Brain microvascular endothelial cell (primary cell): ENCODE measurements at regions not wholly inside any gene's neighbourhood (a gene's known extent, or its start where the extent isn't known, plus 50 kb on each side); places are given as distances from the start of the nearest gene placed in this dataset.
"Not testable (repeated sequence)": the region's sequence is repeated elsewhere in the genome, so short reads cannot be mapped to it uniquely, and the experiment has no call there.

ENCODE experiments used
- DNase-seq: peaks from one replicate; pipeline ENCODE4 v3.0.0-alpha.2; 2020
- H3K27ac ChIP-seq: fragments of 250-450 bp; sonication (Bioruptor Pico); 2 replicates; pipeline ENCODE4 v1.5.1; 2020; ENCODE audit warnings: mild to moderate bottlenecking, moderate library complexity
- H3K27me3 ChIP-seq: fragments of 250-450 bp; sonication (Bioruptor Pico); replicated peaks from 2 replicates; pipeline ENCODE4 v1.5.1; 2020; ENCODE audit warnings: mild to moderate bottlenecking
- H3K36me3 ChIP-seq: fragments of 250-450 bp; sonication (Bioruptor Pico); replicated peaks from 2 replicates; pipeline ENCODE4 v1.5.1; 2020; ENCODE audit warnings: mild to moderate bottlenecking
- H3K4me3 ChIP-seq: 2 replicates; pipeline ENCODE4 v1.5.1; 2011; ENCODE audit warnings: low read depth, mild to moderate bottlenecking, control low read depth, low read length, moderate library complexity
- in situ Hi-C: cut with HindIII; loops from 2 replicates; pipeline ENCODE4 v1.10.0; 2017; ENCODE audit warnings: low sequenced_read_pairs, low pct_ligation_motif_present
- TF ChIP-seq, protein P1 (sequence below): IDR thresholded peaks from 2 replicates; pipeline ENCODE4 v1.5.1; 2011; ENCODE audit warnings: low read depth, mild to moderate bottlenecking, moderate library complexity, low read length, control low read depth, inconsistent platforms; ENCODE audit errors: missing control alignments

DNA sequence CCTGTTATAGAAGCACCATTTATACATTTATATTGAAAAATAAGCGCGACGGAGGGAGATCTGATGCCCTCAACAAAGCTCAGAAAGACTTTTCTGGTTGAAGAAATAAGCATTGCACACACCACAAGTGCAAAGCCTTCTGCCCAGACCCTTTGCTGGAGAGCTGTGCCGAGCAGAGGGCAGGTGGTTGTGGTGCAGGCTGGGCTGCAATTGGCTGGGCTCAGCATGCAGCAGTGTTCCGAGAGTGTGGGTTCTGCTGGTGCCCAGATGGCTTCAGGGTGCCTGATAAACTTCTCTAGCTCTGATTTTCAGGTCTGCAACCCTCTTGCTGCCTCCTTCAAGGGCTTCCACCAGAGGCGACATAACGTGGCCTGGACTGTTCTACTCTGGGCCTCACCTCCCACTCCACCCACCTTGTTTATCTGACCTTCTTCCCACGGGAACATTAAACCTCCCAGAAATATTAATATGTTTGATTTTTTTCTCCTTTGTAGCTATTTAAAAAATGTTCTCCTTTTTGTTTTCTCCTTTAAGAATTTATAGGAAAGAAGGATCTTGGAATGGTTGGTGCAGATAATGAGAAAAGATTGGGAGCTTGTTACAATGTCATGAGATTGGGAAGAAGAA, 113.6 kb upstream of the ITGA6 start:
- Histone ChIP-seq H3K27me3 (no peaks in the 10 kb centered on the region), H3K4me3 (no peak overlapping the region), H3K36me3 (no peaks in the 10 kb centered on the region), H3K27ac (no peak overlapping the region)
- in situ Hi-C loops: no loop called here
- TF ChIP-seq, protein P1, sequence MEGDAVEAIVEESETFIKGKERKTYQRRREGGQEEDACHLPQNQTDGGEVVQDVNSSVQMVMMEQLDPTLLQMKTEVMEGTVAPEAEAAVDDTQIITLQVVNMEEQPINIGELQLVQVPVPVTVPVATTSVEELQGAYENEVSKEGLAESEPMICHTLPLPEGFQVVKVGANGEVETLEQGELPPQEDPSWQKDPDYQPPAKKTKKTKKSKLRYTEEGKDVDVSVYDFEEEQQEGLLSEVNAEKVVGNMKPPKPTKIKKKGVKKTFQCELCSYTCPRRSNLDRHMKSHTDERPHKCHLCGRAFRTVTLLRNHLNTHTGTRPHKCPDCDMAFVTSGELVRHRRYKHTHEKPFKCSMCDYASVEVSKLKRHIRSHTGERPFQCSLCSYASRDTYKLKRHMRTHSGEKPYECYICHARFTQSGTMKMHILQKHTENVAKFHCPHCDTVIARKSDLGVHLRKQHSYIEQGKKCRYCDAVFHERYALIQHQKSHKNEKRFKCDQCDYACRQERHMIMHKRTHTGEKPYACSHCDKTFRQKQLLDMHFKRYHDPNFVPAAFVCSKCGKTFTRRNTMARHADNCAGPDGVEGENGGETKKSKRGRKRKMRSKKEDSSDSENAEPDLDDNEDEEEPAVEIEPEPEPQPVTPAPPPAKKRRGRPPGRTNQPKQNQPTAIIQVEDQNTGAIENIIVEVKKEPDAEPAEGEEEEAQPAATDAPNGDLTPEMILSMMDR: no peak
- no peak for DNase-seq

DNA sequence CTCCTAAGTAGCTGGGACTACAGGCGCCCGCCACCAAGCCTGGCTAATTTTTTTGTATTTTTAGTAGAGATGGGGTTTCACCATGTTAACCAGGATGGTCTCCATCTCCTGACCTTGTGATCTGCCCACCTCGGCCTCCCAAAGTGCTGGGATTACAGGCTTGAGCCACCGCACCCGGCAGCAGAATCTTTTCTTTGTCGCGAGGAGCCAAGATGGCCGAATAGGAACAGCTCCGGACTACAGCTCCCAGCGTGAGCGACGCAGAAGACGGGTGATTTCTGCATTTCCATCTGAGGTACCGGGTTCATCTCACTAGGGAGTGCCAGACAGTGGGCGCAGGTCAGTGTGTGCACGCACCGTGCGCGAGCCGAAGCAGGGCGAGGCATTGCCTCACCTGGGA, 112.3 kb upstream of the ITGA6 start:
- in situ Hi-C loops, H3K36me3 ChIP-seq, H3K27ac ChIP-seq, H3K4me3 ChIP-seq, H3K27me3 ChIP-seq, DNase-seq: not testable (repeated sequence)

DNA sequence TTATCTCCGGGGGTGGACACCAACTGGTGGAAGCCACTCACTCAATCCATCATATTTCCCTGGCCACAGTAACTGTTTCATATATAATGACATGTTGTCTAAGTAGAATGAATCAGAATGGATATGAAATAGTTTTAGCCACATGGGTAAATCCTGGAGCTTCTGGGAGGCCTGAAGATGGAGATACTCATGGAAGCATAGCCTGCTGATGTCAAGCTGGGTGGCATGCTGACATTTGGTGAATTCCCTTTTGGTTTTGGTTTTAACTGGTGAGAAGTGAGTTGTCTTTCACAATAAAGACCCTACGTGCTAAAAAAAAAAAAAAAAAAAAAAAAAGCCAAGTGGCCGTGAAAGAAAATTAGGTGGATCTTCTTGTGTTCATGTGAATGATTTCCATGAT, 105.3 kb upstream of the ITGA6 start:
- Histone ChIP-seq H3K27ac (no peak overlapping the region), H3K36me3 (no peaks in the 10 kb centered on the region), H3K4me3 (no peak overlapping the region), H3K27me3 (no peaks in the 10 kb centered on the region)
- no peak for DNase-seq
- in situ Hi-C loops: no loop called here
- TF ChIP-seq, protein P1: no peak

DNA sequence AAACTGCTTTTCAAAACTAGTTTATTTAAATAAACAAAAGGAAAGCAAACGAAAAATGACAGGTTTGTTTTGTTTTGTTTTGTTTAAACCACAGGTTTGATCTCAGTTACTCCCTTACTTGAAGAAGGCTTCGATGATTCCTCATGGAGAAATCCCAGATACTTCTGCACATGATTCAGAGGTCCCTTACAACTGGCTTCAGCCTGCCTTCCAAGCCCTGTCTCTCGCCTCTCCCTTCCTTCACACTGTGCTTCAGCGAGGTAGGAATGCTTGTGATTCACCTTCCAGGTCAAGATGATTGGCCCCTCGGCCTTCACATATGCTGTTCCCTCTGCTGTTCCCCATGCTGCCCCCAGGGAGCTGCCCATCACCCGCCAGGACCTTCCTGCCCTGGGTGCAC, 104.1 kb upstream of the ITGA6 start:
- no peaks in the 10 kb centered on the region for H3K36me3 ChIP-seq

DNA sequence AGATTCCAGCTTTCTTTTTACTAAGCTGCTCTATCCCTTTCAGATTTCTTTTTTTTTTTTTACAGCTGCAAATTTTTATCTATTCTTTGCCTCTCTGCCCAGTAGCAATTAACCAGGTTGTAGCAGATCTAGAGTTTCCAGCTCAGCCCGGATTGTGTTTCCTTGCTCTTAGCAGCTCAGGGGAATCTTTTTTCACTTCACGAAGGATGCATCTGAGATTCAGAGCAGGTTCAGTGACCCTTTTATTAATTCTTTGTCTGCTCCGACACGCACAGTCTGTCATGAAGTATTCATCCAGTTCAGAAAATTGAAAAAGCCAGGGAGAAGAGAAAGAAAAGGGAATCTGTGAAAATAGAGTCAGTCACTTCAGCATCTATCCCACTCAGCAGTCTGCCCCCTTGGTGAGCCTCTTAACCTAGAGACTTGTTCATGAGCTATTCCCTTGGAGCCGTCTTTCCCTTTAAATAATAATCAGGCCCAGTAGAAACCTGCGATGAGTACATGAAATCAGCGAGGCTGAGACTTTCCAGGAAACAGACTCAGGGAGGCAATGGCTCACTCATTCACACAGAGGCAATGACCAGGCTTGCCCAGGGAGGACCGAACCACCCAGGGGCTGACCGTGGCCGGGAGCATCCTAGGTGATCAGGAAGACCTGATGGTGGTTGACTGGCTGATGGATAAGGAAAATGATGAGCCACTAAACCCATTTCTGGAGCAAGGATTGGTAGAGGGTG, 103.4 kb upstream of the ITGA6 start:
- TF ChIP-seq, protein P1: no peak
- no peak for DNase-seq
- in situ Hi-C loops: no loop called here
- Histone ChIP-seq H3K27me3 (no peaks in the 10 kb centered on the region), H3K4me3 (no peak overlapping the region), H3K27ac (no peak overlapping the region), H3K36me3 (no peaks in the 10 kb centered on the region)

More for the DNA sequence above, 104.1 kb upstream of the ITGA6 start:
- in situ Hi-C loops: no loop called here
- Histone ChIP-seq H3K4me3 (no peak overlapping the region), H3K27me3 (no peaks in the 10 kb centered on the region), H3K27ac (no peak overlapping the region)
- no peak for DNase-seq
- TF ChIP-seq, protein P1: no peak

DNA sequence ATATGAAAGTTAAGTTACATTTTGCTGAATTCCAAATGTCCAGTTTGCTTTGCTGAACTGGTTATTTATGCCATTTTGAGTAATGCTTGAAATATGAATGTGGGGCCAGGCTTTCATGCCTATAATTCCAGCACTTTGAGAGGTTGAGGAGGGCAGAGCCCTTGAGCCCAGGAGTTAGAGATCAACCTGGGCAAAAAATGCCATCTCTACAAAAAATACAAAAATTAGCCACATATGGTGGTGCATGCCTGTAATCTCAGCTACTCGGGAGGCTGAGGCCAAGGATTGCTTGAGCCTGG, 101.2 kb upstream of the ITGA6 start:
- in situ Hi-C loops: no loop called here
- no peak overlapping the region for H3K27ac ChIP-seq
- no peaks in the 10 kb centered on the region for H3K36me3 ChIP-seq
- no peaks in the 10 kb centered on the region for H3K27me3 ChIP-seq
- no peak overlapping the region for H3K4me3 ChIP-seq
- DNase-seq: no peak
- TF ChIP-seq, protein P1: no peak
